RWPE1 (cell line): ENCODE measurements at regions not wholly inside any gene's neighbourhood (a gene's known extent, or its start where the extent isn't known, plus 50 kb on each side); places are given as distances from the start of the nearest gene placed in this dataset.

Experiments used
- CTCF ChIA-PET: fragments of 350-600 bp; sonication (Branson Sonifier 250); formaldehyde crosslinking; extraction: SDS; loops from one replicate; lab custom pipeline; 2021; lab: Yijun Ruan, JAX
- POLR2A ChIA-PET: fragments of 400-600 bp; formaldehyde crosslinking; extraction: SDS; loops from one replicate; lab custom pipeline; 2020; ENCODE audit warnings: antibody characterized with exemption; ENCODE audit not compliant: low non-redundant PET; lab: Yijun Ruan, JAX
- DNase-seq: peaks from one replicate; pipeline ENCODE4 v3.0.0; 2012; ENCODE audit warnings: low spot score
- H3K27ac ChIP-seq: fragments of 450-650 bp; 2 replicates; pipeline ENCODE4 v1.5.1; 2017
- CTCF ChIP-seq: fragments of 450-650 bp; conservative IDR thresholded peaks from 2 replicates; pipeline ENCODE4 v1.5.1; 2017; ENCODE audit warnings: low read depth, mild to moderate bottlenecking

DNA sequence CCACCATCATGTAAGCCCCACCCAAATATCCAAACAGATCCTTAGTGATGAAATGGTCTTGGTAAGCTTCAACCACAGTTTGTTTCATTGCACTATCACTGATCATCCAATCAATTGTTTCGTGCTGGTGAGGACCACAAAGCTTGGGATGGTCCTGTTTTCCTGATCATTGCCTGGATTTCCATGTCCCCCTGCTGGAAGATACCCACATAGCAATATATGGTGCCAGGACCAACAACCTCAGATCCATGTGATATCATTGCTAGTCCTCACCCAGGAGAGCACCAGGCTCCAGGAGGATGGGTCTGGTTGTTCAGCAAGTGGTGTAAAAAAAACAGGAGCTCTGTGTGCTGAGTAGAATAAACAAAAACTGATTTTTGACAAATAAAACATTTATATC lies 206.5 kb upstream of the SH3BP4 start:
- ChIA-PET CTCF (interaction anchor here (0.6 to 0.8 kb wide), 3 partner anchors 38 to 738 kb away, joined by 3 to 5 read pairs (median 3); no protein-coding TSS in a partner anchor), POLR2A (no interaction called here)
- TF ChIP-seq CTCF = no peak
- no peak overlapping the region for H3K27ac ChIP-seq
- no peak for DNase-seq

DNA sequence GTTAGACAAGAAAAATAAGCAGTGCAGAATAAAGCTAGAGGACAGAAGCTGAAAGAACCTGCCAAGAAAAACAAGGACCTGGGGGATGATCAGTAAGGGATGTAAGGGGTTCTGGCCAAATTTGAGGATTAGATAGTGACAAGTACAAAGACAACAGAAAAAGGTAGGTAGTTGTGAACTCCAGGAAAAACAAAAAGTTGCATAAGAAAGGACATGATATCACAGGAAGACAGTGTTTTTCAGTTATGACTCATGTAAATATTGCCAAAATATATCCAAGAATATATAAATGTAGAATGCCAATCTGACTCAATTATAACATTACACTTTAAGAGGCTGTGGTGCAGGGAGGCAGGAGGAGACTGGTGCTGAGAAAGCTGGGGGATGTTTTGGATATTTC lies 209.8 kb upstream of the SH3BP4 start:
- H3K27ac ChIP-seq = no peak overlapping the region
- CTCF ChIA-PET = no interaction called here
- TF ChIP-seq CTCF = no peak
- POLR2A ChIA-PET = no interaction called here
- no peak for DNase-seq

- no peak for TF ChIP-seq CTCF
- DNase-seq = no peak
- ChIA-PET CTCF (interaction anchor here (0.8 kb wide), 1 partner anchor 24 kb away, joined by 3 read pairs; no protein-coding TSS in a partner anchor), POLR2A (no interaction called here)
- H3K27ac ChIP-seq = no peak overlapping the region
These were observed 212.8 kb upstream of the SH3BP4 start for GRCh38 chr2:234739061-234739460.

GRCh38 chr2:234735829-234736228 lies 216.0 kb upstream of the SH3BP4 start:
- CTCF ChIA-PET = no interaction called here
- DNase-seq = no peak
- no peak overlapping the region for H3K27ac ChIP-seq
- POLR2A ChIA-PET = no interaction called here
- no peak for TF ChIP-seq CTCF

DNA sequence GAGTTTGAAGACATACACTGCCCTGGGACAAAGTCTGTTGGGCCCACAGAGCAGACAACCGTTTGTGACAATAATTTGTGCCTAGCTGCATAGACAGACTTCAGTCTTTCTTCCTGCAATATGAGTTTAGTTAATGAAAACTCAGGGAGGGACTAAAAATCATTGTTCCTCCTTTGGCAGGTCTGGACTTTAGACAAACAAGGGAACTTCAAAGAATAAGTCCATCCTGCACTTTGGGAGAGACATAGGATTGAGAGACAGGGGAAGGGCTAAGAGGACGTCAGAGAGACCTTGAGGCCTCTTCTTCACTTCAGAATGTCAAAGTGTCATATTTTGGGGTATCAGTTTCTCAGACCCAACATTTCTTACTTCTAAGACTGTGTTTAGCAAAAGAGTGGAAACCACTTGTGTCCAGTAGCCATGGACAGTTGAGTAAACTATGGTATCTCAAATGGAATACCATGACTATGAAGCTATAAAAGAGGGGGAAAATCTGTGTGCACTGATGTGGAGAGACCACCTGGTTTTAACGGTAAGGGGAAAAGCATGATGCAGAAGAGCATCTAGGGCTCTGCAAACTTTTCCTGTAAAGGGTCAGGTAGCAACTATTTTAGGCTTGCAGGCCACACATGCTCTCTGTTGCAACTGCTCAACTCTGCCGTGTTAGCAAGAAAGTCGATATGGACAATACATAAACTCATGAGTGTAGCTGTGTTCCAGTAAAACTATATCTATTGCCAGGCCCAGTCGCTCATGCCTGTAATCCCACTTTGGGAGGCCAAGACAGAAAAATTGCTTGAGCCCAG lies 217.8 kb upstream of the SH3BP4 start:
- TF ChIP-seq CTCF = no peak
- POLR2A ChIA-PET = no interaction called here
- CTCF ChIA-PET = no interaction called here
- no peak overlapping the region for H3K27ac ChIP-seq
- no peak for DNase-seq

DNA sequence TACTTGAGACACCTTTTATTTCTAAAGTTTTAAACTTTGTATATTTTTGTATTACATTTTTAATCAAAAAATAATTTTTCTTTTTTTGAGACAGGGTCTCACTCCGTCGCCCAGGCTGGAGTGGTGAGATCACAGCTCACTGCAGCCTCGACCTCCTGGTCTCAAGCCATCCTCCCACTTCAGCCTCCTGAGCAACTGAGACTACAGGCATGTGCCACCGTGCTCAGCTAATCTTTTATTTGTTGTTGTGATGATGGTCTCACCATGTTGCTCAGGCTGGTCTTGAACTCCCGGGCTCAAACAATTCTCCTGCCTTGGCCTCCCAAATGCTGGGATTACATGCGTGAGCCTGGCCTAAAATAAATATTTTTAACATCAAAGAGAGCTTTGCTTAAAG lies 218.7 kb upstream of the SH3BP4 start:
- no peak for DNase-seq
- ChIA-PET CTCF (interaction anchor here (0.6 kb wide), 1 partner anchor 218 kb away, joined by 5 read pairs; no protein-coding TSS in a partner anchor), POLR2A (no interaction called here)

More for the DNA sequence above, 218.7 kb upstream of the SH3BP4 start:
- TF ChIP-seq CTCF = no peak
- H3K27ac ChIP-seq = no peak overlapping the region
